DOHH2 (cell line): ENCODE measurements at regions not wholly inside any gene's neighbourhood (a gene's known extent, or its start where the extent isn't known, plus 50 kb on each side); places are given as distances from the start of the nearest gene placed in this dataset.

Source experiments
- EZH2phosphoT487 ChIP-seq: fragments of 200-600 bp; sonication (generic); IDR thresholded peaks from 2 replicates; pipeline ENCODE4 v1.6.1; 2017; ENCODE audit warnings: borderline replicate concordance, mild to moderate bottlenecking, antibody characterized with exemption, low read length, moderate library complexity, mixed read lengths
- TF ChIP-seq, protein P1 (sequence below): fragments of 200-600 bp; sonication (generic); IDR thresholded peaks from one replicate; pipeline ENCODE4 v1.5.1; 2014; ENCODE audit warnings: antibody characterized with exemption, mild to moderate bottlenecking, low read depth, low read length; ENCODE audit not compliant: poor library complexity, severe bottlenecking

DNA sequence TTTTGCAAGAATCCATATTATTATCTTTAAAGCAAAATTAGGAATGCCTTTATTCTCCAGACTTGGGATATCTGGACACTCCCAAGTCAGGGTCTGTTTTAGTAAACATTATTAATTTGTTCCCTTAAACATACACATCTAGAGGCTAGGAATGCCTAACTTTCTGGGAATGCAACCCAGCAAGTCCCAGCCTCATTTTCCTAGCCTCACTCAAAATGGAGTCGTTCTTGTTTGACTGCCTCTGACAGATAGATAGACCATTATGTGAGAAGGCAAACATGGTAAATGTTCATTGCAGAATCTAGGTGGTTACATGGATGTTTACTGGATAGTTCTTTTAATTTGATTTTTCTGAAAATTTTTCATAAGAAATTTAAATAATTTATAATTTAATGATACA is 54.7 kb upstream of the FOXN2 start:
- TF ChIP-seq, protein P1, sequence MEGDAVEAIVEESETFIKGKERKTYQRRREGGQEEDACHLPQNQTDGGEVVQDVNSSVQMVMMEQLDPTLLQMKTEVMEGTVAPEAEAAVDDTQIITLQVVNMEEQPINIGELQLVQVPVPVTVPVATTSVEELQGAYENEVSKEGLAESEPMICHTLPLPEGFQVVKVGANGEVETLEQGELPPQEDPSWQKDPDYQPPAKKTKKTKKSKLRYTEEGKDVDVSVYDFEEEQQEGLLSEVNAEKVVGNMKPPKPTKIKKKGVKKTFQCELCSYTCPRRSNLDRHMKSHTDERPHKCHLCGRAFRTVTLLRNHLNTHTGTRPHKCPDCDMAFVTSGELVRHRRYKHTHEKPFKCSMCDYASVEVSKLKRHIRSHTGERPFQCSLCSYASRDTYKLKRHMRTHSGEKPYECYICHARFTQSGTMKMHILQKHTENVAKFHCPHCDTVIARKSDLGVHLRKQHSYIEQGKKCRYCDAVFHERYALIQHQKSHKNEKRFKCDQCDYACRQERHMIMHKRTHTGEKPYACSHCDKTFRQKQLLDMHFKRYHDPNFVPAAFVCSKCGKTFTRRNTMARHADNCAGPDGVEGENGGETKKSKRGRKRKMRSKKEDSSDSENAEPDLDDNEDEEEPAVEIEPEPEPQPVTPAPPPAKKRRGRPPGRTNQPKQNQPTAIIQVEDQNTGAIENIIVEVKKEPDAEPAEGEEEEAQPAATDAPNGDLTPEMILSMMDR: no peak
- TF ChIP-seq EZH2phosphoT487: no peak
